ENCODE measurements at regions not wholly inside any gene's neighbourhood (a gene's known extent, or its start where the extent isn't known, plus 50 kb on each side); places are given as distances from the start of the nearest gene placed in this dataset.

DNA sequence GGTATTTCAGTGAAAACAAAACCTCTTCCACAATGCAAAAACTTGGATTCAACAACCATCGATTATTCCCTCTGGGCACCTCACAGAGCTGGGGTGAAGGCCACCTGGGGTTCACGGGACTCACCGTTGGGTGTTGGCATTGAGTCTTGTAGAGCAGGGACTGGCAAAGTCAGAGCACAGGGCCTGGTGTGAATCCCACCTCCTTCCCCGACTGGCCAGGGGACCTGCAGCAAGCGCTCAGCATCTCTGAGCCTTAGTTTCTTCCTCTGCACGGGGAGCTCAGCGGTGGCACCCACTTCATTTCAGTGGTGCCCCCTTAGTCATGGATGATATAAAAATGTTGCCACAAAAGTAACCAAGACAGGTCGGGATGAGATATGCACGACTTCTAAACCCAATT, 100.4 kb downstream of the METRNL start:
- Histone ChIP-seq H3K4me1 (peaks cover 16 to 27% of the 10 kb centered on the region in 2 donors), H3K9me3 (no peaks in the 10 kb centered on the region), H3K4me3 (replicated peaks in 1 of 3) (no peak overlapping the region), H3K27ac (peak overlapping the region in 2 of 3 donors; percentile 82), H3K27me3 (no peaks in the 10 kb centered on the region), H3K36me3 (no peaks in the 10 kb centered on the region)
- intact Hi-C loops (cut with DNase I) = no loop called here
- WGBS, 2 donors = 93 to 95% methylated on average over 9 of the region's 9 CpGs
- TF ChIP-seq POLR2A (IDR thresholded peaks at IDR 0.05) = no peak
- TF ChIP-seq, protein P1, sequence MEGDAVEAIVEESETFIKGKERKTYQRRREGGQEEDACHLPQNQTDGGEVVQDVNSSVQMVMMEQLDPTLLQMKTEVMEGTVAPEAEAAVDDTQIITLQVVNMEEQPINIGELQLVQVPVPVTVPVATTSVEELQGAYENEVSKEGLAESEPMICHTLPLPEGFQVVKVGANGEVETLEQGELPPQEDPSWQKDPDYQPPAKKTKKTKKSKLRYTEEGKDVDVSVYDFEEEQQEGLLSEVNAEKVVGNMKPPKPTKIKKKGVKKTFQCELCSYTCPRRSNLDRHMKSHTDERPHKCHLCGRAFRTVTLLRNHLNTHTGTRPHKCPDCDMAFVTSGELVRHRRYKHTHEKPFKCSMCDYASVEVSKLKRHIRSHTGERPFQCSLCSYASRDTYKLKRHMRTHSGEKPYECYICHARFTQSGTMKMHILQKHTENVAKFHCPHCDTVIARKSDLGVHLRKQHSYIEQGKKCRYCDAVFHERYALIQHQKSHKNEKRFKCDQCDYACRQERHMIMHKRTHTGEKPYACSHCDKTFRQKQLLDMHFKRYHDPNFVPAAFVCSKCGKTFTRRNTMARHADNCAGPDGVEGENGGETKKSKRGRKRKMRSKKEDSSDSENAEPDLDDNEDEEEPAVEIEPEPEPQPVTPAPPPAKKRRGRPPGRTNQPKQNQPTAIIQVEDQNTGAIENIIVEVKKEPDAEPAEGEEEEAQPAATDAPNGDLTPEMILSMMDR (IDR thresholded peaks at IDR 0.05) = no peak
- no peak for DNase-seq

DNA sequence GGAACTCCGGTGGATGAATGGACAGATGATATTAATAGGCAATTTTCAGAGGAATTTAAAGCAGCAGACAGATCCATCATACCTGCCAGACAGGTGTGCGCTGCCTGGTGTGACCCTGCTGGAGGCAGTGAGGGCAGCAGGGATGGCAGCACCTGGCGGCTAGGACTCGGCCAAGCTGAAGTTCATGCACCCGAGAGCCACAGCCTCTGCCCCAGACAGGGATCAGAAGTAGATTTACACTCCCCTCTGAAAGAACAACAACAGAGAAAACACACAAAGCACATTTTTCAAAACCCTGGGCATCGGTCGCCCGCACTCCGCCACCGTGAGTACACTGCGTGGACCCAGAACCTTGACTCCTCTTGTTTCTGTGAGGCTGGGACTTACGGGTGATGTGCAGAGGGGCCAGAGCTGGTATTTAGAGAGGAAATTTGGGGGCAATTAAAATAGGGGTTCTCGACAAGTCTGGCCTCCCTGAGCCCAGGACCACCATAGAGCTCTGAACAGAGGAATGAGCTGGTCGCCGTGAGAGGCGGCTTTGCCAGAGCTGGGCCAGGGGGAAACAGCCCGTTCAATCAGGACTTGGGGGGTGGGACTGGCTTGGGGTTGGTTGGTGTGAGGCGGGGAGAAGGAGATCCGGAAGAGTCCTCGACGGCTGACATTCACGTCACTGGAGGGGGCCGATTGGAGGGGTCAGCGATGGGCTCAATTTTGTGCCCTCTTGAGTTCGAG, 101.0 kb downstream of the METRNL start:
- Histone ChIP-seq H3K4me1 (peaks cover 16 to 27% of the 10 kb centered on the region in 2 donors), H3K27me3 (no peaks in the 10 kb centered on the region), H3K36me3 (no peaks in the 10 kb centered on the region), H3K4me3 (replicated peaks in 1 of 3) (no peak overlapping the region), H3K27ac (peak overlapping the region in 1 of 3 donors; percentile 82), H3K9me3 (no peaks in the 10 kb centered on the region)
- TF ChIP-seq, protein P1 (IDR thresholded peaks at IDR 0.05) = no peak
- TF ChIP-seq POLR2A (IDR thresholded peaks at IDR 0.05) = no peak
- no peak for DNase-seq
- WGBS, 2 donors = 96 to 98% methylated on average over 25 of the region's 25 CpGs
- intact Hi-C loops (cut with DNase I) = no loop called here

DNA sequence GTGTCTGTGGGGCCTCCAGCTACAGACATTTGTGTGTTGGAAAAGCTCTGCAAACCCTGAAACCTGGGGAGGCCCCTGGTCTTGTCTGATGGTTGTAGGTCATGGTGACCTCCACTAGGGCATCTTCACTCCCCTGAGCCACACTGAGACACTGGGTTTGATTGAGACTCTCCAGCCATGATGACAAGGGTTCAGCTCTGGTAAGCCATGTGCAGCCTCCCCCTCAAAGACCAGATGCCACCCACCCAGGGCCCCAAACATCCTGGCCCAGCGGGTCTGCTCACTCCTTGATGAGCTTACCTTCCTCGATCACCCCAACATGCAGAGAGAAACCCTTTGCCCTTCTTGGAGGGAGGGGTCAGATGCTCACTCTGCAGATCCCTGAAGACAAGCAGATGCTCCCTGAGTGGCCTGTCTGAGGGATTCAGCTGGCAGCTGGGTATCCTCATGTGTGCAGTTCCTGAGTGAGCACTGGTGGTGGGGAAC, 101.6 kb downstream of the METRNL start:
- no peaks in the 10 kb centered on the region for H3K27me3 ChIP-seq
- WGBS, 2 donors = 88 to 89% methylated on average over 2 of the region's 2 CpGs
- peaks cover 16 to 27% of the 10 kb centered on the region in 2 donors for H3K4me1 ChIP-seq
- H3K4me3 ChIP-seq (replicated peaks in 1 of 3) = no peak overlapping the region
- DNase-seq = no peak
- no peaks in the 10 kb centered on the region for H3K9me3 ChIP-seq
- no peak for TF ChIP-seq POLR2A (IDR thresholded peaks at IDR 0.05)
- TF ChIP-seq, protein P1 (IDR thresholded peaks at IDR 0.05) = no peak
- no peaks in the 10 kb centered on the region for H3K36me3 ChIP-seq
- intact Hi-C loops (cut with DNase I) = no loop called here
- no peak overlapping the region for H3K27ac ChIP-seq

DNA sequence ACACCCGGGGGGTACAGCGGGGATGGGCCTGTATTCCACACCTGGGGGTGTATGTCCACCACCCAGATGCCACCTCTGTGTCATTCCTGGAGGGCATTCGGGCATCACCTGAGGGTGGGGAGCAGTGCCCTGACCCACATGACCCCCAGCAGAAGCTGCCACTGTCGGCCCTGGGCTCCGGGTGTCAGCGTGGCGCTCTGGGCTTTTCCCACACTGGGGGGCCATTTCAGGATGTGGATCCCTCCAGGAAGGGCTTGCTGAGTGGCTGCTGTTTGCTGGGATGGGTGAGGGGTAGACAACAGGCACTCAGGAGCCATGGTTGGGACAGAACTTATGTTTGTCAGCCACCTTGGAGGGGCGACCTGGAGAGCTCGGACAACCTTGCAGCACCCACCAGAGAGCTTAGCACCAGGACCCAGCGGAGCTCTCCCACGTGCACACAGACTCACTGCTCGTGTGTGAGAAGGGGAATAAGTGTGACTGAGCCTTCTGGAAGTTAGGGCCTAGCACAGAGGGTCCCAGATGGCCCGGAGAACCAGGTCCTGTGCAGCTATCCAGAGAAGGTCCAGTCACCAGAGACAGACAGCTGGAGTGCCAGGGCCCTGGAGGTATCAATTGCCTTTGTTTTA, 102.7 kb downstream of the METRNL start:
- intact Hi-C loops (cut with DNase I) = no loop called here
- WGBS, 2 donors = 83 to 86% methylated on average over 6 to 10 of the region's 13 CpGs
- H3K27ac ChIP-seq = no peak overlapping the region
- H3K4me1 ChIP-seq = peaks cover 16 to 27% of the 10 kb centered on the region in 2 donors
- H3K4me3 ChIP-seq (replicated peaks in 1 of 3) = no peak overlapping the region
- no peaks in the 10 kb centered on the region for H3K9me3 ChIP-seq
- DNase-seq = no peak
- H3K36me3 ChIP-seq = no peaks in the 10 kb centered on the region
- H3K27me3 ChIP-seq = no peaks in the 10 kb centered on the region
- TF ChIP-seq, protein P1 (IDR thresholded peaks at IDR 0.05) = no peak
- TF ChIP-seq POLR2A (IDR thresholded peaks at IDR 0.05) = no peak

DNA sequence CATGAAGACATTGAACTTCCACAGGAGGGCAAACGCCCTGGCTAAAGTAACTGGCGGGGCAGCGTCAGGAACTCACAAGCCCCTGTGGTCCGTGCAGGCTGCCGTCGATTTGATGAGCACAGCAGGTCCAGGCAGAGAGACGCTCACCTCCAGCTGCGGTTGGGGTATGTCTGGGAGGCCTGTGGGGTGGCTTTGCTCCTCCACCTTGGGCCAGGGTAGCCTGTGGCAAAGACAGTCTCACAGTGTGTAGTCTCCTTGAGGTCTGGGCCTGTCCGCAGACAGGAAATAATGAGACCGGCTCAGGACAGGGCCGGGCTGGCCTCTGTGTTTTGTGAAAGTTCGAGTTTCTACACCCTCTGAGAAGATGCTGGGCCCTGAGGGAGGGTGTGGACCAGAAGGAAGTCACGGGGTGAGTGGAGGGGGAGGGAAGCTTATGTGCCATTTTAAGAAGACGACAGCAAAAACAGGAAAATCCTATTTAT, 103.3 kb downstream of the METRNL start:
- no peak for TF ChIP-seq POLR2A (IDR thresholded peaks at IDR 0.05)
- TF ChIP-seq, protein P1 (IDR thresholded peaks at IDR 0.05) = no peak
- Histone ChIP-seq H3K27ac (no peak overlapping the region), H3K4me1 (peaks cover 16 to 27% of the 10 kb centered on the region in 2 donors), H3K27me3 (no peaks in the 10 kb centered on the region), H3K4me3 (replicated peaks in 1 of 3) (no peak overlapping the region), H3K9me3 (no peaks in the 10 kb centered on the region), H3K36me3 (no peaks in the 10 kb centered on the region)
- DNase-seq = no peak
- WGBS, 2 donors = 76 to 85% methylated on average over 14 of the region's 14 CpGs
- intact Hi-C loops (cut with DNase I) = no loop called here
